ENCODE measurements at regions not wholly inside any gene's neighbourhood (a gene's known extent, or its start where the extent isn't known, plus 50 kb on each side); places are given as distances from the start of the nearest gene placed in this dataset.
A peak's percentile ranks its signal among the peaks of the same experiment; 100 is the strongest.

DNA sequence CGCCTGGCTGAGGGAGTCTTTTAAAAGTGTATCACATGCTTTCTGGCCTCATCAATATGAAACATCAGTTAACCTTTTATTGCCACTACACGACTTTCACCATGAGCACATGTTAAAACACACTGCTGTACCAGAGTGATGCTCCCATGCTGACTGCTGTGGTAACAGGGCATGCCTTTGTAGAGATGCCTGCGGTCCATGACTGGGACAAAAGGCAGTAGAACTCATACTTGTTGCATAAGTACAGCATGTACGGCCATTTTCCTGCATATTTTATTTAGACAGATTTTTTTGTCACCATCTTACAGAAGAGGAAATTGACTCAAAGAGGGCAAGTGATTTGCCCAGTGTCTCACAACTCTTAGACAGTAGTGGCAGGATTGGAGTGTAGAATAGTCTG is 105.7 kb upstream of the ADAMTSL1 start:
- Histone ChIP-seq H3K79me2 (ENCODE audit: control insufficient read depth, insufficient read depth, low read length) (no peaks in the 10 kb centered on the region), H3K9ac (ENCODE audit: insufficient read depth, low read length) (no peak overlapping the region), H4K20me1 (ENCODE audit: control insufficient read depth, extremely low read depth, insufficient read depth, low read length) (no peaks in the 10 kb centered on the region), H3K27me3 (ENCODE audit: control insufficient read depth, insufficient read depth, low read length) (no peaks in the 10 kb centered on the region), H3K36me3 (ENCODE audit: control insufficient read depth, insufficient read depth, low read length) (no peaks in the 10 kb centered on the region), H3K27ac (ENCODE audit: insufficient read depth, low read length) (no peak overlapping the region), H3K4me3 (replicated peaks in 1 of 4; ENCODE audit: control extremely low read depth in 1 of 4, insufficient read depth in 1 of 4, low read depth in 3 of 4, low read length in 4 of 4) (no peak overlapping the region), H2AFZ (ENCODE audit: low read length) (no peak overlapping the region), H3K4me2 (ENCODE audit: extremely low read depth, insufficient read depth, low read length) (no peak overlapping the region), H3K9me3 (ENCODE audit: control insufficient read depth, insufficient read depth, low read depth, low read length) (no peaks in the 10 kb centered on the region), H3K4me1 (ENCODE audit: control insufficient read depth, extremely low read depth, insufficient read depth, low read length) (peaks cover under 1% of the 10 kb centered on the region)
- DNase-seq (ENCODE audit: low read depth in 2 of 2), result peak; percentile 17 to 44
- TF ChIP-seq, protein P1, sequence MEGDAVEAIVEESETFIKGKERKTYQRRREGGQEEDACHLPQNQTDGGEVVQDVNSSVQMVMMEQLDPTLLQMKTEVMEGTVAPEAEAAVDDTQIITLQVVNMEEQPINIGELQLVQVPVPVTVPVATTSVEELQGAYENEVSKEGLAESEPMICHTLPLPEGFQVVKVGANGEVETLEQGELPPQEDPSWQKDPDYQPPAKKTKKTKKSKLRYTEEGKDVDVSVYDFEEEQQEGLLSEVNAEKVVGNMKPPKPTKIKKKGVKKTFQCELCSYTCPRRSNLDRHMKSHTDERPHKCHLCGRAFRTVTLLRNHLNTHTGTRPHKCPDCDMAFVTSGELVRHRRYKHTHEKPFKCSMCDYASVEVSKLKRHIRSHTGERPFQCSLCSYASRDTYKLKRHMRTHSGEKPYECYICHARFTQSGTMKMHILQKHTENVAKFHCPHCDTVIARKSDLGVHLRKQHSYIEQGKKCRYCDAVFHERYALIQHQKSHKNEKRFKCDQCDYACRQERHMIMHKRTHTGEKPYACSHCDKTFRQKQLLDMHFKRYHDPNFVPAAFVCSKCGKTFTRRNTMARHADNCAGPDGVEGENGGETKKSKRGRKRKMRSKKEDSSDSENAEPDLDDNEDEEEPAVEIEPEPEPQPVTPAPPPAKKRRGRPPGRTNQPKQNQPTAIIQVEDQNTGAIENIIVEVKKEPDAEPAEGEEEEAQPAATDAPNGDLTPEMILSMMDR (conservative IDR thresholded peaks at IDR 0.05 in 1 of 2, IDR thresholded peaks at IDR 0.05 in 1 of 2; ENCODE audit: low read depth in 1 of 2, low read length in 2 of 2), result no peak
- no peak for TF ChIP-seq EZH2 (IDR thresholded peaks at IDR 0.05; ENCODE audit: low read length, missing control alignments)

GRCh38 chr9:18371141-18371540 is 102.8 kb upstream of the ADAMTSL1 start:
- H2AFZ ChIP-seq (ENCODE audit: low read length), result no peak overlapping the region
- H3K27ac ChIP-seq (ENCODE audit: insufficient read depth, low read length), result no peak overlapping the region
- H4K20me1 ChIP-seq (ENCODE audit: control insufficient read depth, extremely low read depth, insufficient read depth, low read length), result no peaks in the 10 kb centered on the region
- no peaks in the 10 kb centered on the region for H3K9me3 ChIP-seq (ENCODE audit: control insufficient read depth, insufficient read depth, low read depth, low read length)
- no peak overlapping the region for H3K4me3 ChIP-seq (replicated peaks in 1 of 4; ENCODE audit: control extremely low read depth in 1 of 4, insufficient read depth in 1 of 4, low read depth in 3 of 4, low read length in 4 of 4)
- TF ChIP-seq EZH2 (IDR thresholded peaks at IDR 0.05; ENCODE audit: low read length, missing control alignments), result no peak
- TF ChIP-seq, protein P1 (conservative IDR thresholded peaks at IDR 0.05 in 1 of 2, IDR thresholded peaks at IDR 0.05 in 1 of 2; ENCODE audit: low read depth in 1 of 2, low read length in 2 of 2), result no peak
- no peak overlapping the region for H3K4me2 ChIP-seq (ENCODE audit: extremely low read depth, insufficient read depth, low read length)
- DNase-seq (ENCODE audit: low read depth in 2 of 2), result no peak
- H3K79me2 ChIP-seq (ENCODE audit: control insufficient read depth, insufficient read depth, low read length), result no peaks in the 10 kb centered on the region
- H3K36me3 ChIP-seq (ENCODE audit: control insufficient read depth, insufficient read depth, low read length), result no peaks in the 10 kb centered on the region
- H3K4me1 ChIP-seq (ENCODE audit: control insufficient read depth, extremely low read depth, insufficient read depth, low read length), result no peaks in the 10 kb centered on the region
- no peak overlapping the region for H3K9ac ChIP-seq (ENCODE audit: insufficient read depth, low read length)
- H3K27me3 ChIP-seq (ENCODE audit: control insufficient read depth, insufficient read depth, low read length), result no peaks in the 10 kb centered on the region

GRCh38 chr9:18371621-18372020 is 102.3 kb upstream of the ADAMTSL1 start:
- Histone ChIP-seq H3K9ac (ENCODE audit: insufficient read depth, low read length) (no peak overlapping the region), H3K9me3 (ENCODE audit: control insufficient read depth, insufficient read depth, low read depth, low read length) (no peaks in the 10 kb centered on the region), H2AFZ (ENCODE audit: low read length) (no peak overlapping the region), H3K79me2 (ENCODE audit: control insufficient read depth, insufficient read depth, low read length) (no peaks in the 10 kb centered on the region), H3K36me3 (ENCODE audit: control insufficient read depth, insufficient read depth, low read length) (no peaks in the 10 kb centered on the region), H3K4me3 (replicated peaks in 1 of 4; ENCODE audit: control extremely low read depth in 1 of 4, insufficient read depth in 1 of 4, low read depth in 3 of 4, low read length in 4 of 4) (no peak overlapping the region), H3K27ac (ENCODE audit: insufficient read depth, low read length) (no peak overlapping the region), H3K4me2 (ENCODE audit: extremely low read depth, insufficient read depth, low read length) (no peak overlapping the region), H4K20me1 (ENCODE audit: control insufficient read depth, extremely low read depth, insufficient read depth, low read length) (no peaks in the 10 kb centered on the region), H3K4me1 (ENCODE audit: control insufficient read depth, extremely low read depth, insufficient read depth, low read length) (no peaks in the 10 kb centered on the region), H3K27me3 (ENCODE audit: control insufficient read depth, insufficient read depth, low read length) (no peaks in the 10 kb centered on the region)
- TF ChIP-seq EZH2 (IDR thresholded peaks at IDR 0.05; ENCODE audit: low read length, missing control alignments), result no peak
- TF ChIP-seq, protein P1 (conservative IDR thresholded peaks at IDR 0.05 in 1 of 2, IDR thresholded peaks at IDR 0.05 in 1 of 2; ENCODE audit: low read depth in 1 of 2, low read length in 2 of 2), result no peak
- no peak for DNase-seq (ENCODE audit: low read depth in 2 of 2)
